GM19395 (cell line): ENCODE measurements at regions not wholly inside any gene's neighbourhood (a gene's known extent, or its start where the extent isn't known, plus 50 kb on each side); places are given as distances from the start of the nearest gene placed in this dataset.

Experiments used
- ATAC-seq: cut with Tn5 transposase; IDR thresholded peaks from one replicate; pipeline ENCODE4 v1.9.1; 2021; ENCODE audit warnings: mild to moderate bottlenecking, moderate library complexity; ENCODE audit not compliant: unreplicated experiment

DNA sequence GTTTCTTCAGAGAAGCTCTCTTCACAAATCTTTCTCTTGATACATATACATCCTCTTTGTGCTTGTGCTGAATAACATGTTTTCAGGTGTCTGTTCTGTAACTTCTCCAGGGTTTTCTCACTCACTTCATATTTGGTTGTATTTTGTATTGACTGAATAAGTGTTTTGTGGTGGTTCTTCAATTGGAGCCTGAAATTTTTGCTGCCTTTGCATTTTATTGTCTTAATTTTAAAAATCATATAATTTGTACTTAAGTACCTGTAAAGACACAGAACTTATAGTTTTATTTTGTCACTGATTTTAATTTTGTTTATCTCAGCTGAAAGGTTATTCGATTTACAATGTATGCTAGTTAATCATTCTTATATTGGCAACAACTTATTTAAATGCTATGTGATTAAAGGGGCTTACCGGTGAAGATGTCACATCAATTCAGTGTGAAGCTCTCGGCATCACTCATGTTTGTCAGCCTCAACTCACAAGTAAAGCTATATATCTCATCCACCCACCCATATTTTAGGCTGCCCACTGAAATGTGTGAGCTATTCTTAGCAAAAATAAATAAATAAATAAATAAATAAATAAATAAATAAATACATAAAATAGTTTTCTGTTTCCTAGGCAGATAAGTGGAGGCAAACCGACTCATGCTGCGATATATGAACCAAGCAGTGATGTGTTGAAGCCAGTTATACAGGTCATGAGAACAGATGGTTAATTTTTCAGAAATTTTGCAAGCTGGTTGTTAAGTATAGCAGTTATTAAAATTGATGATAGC lies 76.4 kb upstream of the FSTL5 start:
- ATAC-seq, result no peak

DNA sequence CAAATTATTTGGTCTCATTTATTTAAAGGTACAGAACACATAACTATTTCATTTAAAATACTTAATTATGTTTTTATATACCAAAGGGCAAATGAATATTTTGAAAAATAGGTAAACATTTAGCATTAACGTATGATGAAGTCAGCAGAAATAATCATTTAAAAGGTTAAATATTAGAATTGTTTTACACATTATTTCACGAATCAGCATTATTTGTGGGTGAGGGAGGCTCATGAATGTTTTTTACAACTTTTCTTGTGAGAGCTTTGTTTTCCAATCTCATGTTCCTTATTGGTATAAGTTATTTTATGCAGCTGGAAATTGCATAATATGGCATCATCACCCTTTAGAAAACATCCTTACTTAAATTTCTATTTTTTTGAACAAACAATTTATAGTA lies 73.9 kb upstream of the FSTL5 start:
- ATAC-seq, result no peak

DNA sequence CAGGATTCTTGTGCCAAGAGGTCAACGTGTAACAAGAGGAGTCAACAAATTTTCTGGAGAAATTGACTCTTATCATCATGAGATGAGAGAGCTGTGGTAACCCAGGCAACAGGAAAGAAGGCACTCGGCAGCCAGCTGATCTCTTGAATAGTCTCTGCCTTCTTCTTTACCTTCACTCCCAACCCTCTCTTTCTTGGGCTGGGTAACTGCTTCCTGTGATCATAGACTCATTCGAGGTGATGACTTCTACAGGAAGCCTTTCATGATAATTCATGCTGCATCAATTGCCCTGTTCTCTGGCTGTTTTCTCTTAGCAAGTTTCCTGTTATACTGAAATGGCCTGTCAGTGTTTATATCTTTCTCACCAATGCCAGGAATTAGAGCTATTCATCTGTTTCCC lies 70.8 kb upstream of the FSTL5 start:
- ATAC-seq, result no peak

DNA sequence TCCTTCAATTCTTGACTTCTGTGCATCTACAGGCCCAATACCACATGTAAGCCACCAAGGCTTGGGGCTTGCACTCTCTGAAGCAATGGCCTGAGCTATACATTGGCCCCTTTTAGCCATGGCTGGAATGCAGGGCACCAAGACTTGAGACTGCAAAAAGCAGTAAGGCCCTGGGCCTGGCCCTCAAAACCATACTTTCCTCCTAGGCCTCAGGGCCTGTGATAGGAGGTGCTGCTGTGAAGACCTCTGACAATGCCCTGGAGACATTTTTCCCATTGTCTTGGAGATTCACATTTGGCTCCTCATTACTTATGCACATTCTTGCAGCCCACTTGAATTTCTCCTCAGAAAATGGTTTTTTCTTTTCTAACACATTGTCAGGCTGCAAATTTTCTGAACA lies 68.5 kb upstream of the FSTL5 start:
- no peak for ATAC-seq

DNA sequence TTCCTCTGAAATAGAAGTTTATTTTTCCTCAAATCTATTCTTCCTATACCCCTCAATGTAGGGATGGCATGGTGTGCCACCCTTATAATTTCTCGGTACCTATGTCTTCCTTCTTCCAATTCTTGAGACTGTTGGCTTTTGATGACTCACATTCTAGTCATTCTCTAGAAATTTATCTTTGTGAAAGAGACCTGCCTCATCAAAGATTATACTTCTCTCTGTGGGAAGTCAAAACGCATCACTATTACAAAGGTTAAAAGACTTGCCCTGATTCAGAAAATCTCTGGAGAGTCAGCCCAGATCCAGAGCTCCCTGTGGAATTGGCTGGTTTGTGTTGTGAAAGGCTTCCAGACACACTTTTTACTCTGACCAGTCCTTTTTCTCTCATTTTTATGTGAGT lies 65.9 kb upstream of the FSTL5 start:
- no peak for ATAC-seq

DNA sequence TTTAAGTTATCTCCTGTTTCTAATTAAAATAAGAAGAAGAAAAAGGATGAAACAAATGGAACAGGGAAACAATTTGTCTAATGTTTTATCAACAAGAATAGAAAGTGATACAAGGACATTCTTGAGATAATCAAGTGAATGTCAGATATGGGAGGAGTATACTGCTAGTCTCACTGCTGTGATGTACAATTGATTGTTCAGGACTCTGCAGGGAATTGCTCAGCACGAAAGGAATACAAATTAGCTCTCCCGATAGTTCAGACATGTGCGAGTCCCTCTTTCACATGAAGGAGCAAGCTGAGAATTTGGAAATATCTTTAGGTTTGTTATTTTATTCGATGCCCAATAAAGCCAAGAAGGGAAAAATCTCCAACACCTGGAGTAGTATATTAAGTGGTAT lies 57.3 kb upstream of the FSTL5 start:
- ATAC-seq, result no peak
